Tibial nerve (tissue), 3 donors: ENCODE measurements at regions not wholly inside any gene's neighbourhood (a gene's known extent, or its start where the extent isn't known, plus 50 kb on each side); places are given as distances from the start of the nearest gene placed in this dataset.

Experiments
- CTCF ChIP-seq, 5 experiments: fragments of 200-600 bp in 3 of 5; fragments of 450-650 bp in 2 of 5; sonication (generic) in 3 of 5; IDR thresholded peaks; one replicate each; pipeline ENCODE4 v1.5.1; 2016 to 2019; ENCODE audit warnings: antibody characterized with exemption in 5 of 5, mild to moderate bottlenecking in 3 of 5, moderate library complexity in 2 of 5
- POLR2A ChIP-seq, 2 donors: fragments of 450-650 bp; IDR thresholded peaks; one replicate each; pipeline ENCODE4 v1.6.1; 2017; ENCODE audit warnings: antibody characterized with exemption in 2 of 2, mild to moderate bottlenecking in 2 of 2, moderate library complexity in 2 of 2

GRCh38 chr13:89568746-89569145, 1778.7 kb upstream of the MIR17HG start:
- TF ChIP-seq POLR2A (IDR thresholded peaks at IDR 0.05) (no peak), CTCF (IDR thresholded peaks at IDR 0.05) (no peak)
